T-helper 17 cell (primary cell): ENCODE measurements at regions not wholly inside any gene's neighbourhood (a gene's known extent, or its start where the extent isn't known, plus 50 kb on each side); places are given as distances from the start of the nearest gene placed in this dataset.
"Not testable (repeated sequence)": the region's sequence is repeated elsewhere in the genome, so short reads cannot be mapped to it uniquely, and the experiment has no call there.

Experiments used
- ATAC-seq: fragments of 150-1000 bp; cut with Tn5 transposase; 2 replicates; pipeline ENCODE4 v1.10.0; 2021; ENCODE audit warnings: mild to moderate bottlenecking, moderate library complexity
- DNase-seq, 3 donors: peaks; one replicate each; pipeline versions ENCODE4 v3.0.0 to v3.0.0-alpha.2; 2020 to 2021
- H3K9me3 ChIP-seq: one replicate; pipeline ENCODE4 v1.7.0; 2013; ENCODE audit warnings: low read length, mild to moderate bottlenecking; ENCODE audit not compliant: control insufficient read depth, poor library complexity, severe bottlenecking
- H3K27ac Mint-ChIP-seq: one replicate; pipeline ENCODE4 v1.8.0; 2022; ENCODE audit warnings: mild to moderate bottlenecking, moderate library complexity, mixed read lengths
- H3K27me3 Mint-ChIP-seq: one replicate; pipeline ENCODE4 v1.8.0; 2022; ENCODE audit warnings: mixed read lengths
- H3K36me3 Mint-ChIP-seq: one replicate; pipeline ENCODE4 v1.8.0; 2022; ENCODE audit warnings: low read depth, mixed read lengths
- H3K4me1 Mint-ChIP-seq: one replicate; pipeline ENCODE4 v1.8.0; 2022; ENCODE audit warnings: mild to moderate bottlenecking, mixed read lengths
- H3K4me3 Mint-ChIP-seq: one replicate; pipeline ENCODE4 v1.8.0; 2022; ENCODE audit warnings: mild to moderate bottlenecking, moderate library complexity, mixed read lengths

DNA sequence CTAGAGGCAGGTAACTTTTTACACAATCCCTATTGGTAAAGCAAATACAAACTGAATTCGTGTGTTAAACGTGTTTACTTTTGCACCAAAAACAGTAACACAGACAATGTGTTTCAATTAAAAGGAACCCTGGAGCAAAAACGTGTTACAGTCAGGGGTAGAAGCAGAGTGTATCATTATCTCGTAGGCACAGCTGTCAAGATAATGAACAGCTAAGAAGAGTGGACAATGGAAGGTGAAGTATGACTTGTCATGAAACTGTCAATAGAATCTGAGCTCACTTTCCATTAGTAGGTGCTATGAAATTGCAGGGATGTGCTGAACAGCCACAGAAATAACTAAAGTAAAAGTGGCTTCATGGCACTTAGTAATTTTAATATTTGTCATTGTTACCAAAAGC is 1229.8 kb upstream of the WWC1 start:
- Mint-ChIP-seq H3K36me3 (no peaks in the 10 kb centered on the region), H3K27ac (no peak overlapping the region), H3K27me3 (no peaks in the 10 kb centered on the region), H3K4me1 (no peaks in the 10 kb centered on the region), H3K4me3 (no peak overlapping the region)
- ATAC-seq, result no peak
- no peak for DNase-seq
- H3K9me3 ChIP-seq, result no peaks in the 10 kb centered on the region

DNA sequence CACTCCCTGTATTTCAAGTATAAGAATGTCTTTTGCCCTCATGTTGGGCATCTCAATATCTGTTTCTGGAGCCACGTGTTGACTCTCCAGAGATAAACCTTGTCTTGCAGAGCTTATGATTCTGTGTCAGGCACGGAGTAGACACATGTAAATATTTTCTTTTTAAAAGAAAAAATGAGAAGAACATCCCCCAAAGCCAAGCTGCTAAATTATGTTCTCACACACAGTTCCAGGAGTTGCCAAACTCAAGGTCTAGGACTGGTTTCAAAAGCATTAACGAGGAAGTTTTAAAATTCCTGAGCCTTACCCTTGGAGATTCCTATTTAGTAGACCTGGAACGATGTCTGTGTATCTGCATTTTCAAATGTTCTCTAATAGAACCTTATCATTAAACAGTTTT is 1228.3 kb upstream of the WWC1 start:
- Mint-ChIP-seq H3K4me1 (no peaks in the 10 kb centered on the region), H3K27me3 (no peaks in the 10 kb centered on the region), H3K4me3 (no peak overlapping the region), H3K27ac (no peak overlapping the region), H3K36me3 (no peaks in the 10 kb centered on the region)
- H3K9me3 ChIP-seq, result no peaks in the 10 kb centered on the region
- DNase-seq, result no peak
- ATAC-seq, result no peak

DNA sequence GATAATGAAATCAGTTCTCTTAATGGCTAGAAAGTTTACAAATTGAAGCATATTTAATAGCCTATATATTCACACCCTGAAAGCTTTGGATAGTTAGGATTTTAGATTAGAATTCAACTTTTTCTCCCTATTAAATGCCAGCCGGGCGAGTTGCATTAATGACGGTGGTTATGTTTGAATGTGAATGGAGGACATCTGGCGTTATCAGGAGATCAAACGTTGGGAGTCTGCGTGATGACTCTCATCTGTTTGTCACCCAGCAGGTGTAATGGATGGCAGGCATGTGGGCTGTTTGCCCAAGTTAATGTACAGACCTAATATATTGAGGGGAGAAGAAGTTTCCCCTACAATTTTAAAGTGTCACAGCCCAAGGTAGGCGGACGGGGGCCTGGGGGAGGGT is 1227.7 kb upstream of the WWC1 start:
- no peaks in the 10 kb centered on the region for H3K9me3 ChIP-seq
- H3K27ac Mint-ChIP-seq, result no peak overlapping the region
- no peak for ATAC-seq
- no peaks in the 10 kb centered on the region for H3K36me3 Mint-ChIP-seq
- DNase-seq, result no peak
- no peak overlapping the region for H3K4me3 Mint-ChIP-seq
- no peaks in the 10 kb centered on the region for H3K27me3 Mint-ChIP-seq
- H3K4me1 Mint-ChIP-seq, result no peaks in the 10 kb centered on the region

DNA sequence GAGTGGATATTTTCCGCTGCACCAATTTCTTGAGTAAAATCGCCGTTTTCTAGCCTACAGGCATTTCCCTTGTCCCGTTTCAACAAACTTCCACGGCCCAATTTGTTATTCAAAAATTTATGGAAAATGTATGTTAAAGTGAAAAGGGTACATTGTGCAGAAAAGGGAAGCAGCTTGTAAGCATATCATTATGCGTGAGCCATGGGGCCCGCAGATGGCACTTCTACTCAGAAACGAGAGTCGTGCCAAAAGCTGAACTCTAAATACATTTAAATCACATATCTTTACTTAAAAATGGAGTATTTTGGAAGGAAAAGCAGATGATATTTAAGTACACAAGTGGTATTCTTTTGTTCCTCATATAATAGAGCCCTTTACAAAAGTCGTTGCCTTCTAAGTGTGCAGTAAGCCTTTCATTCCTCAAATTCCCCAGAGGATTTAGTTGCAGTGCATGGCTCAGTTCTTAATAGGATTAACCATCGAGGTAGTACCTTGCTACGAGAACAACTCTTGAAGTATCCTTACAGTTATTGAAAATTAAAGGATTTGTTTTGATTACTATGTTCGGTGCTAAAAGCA is 1227.2 kb upstream of the WWC1 start:
- Mint-ChIP-seq H3K36me3 (no peaks in the 10 kb centered on the region), H3K27ac (no peak overlapping the region), H3K4me3 (no peak overlapping the region), H3K27me3 (no peaks in the 10 kb centered on the region), H3K4me1 (no peaks in the 10 kb centered on the region)
- H3K9me3 ChIP-seq, result no peaks in the 10 kb centered on the region
- no peak for ATAC-seq
- no peak for DNase-seq

DNA sequence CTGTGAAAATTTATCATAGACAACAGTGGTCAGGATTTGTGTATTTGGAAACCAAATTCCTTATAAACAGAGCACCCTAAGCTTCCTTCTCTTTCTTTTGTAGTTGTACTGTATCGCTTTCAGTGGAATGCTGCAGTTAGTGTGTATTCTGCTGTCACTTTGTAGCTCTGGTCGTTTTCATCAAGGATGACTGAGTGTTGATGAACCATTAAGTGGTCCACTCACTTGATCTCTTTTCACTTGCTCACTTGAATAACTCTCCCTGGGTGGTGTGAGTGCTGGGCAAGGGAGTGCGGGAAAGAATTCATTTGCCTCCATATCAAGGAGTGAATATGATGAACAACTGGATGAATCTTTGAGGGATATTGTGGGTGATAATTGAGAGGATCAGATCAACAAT is 1225.7 kb upstream of the WWC1 start:
- Mint-ChIP-seq H3K27me3 (no peaks in the 10 kb centered on the region), H3K27ac (no peak overlapping the region), H3K4me3 (no peak overlapping the region), H3K4me1 (no peaks in the 10 kb centered on the region), H3K36me3 (no peaks in the 10 kb centered on the region)
- no peak for DNase-seq
- ATAC-seq, result no peak
- H3K9me3 ChIP-seq, result no peaks in the 10 kb centered on the region

DNA sequence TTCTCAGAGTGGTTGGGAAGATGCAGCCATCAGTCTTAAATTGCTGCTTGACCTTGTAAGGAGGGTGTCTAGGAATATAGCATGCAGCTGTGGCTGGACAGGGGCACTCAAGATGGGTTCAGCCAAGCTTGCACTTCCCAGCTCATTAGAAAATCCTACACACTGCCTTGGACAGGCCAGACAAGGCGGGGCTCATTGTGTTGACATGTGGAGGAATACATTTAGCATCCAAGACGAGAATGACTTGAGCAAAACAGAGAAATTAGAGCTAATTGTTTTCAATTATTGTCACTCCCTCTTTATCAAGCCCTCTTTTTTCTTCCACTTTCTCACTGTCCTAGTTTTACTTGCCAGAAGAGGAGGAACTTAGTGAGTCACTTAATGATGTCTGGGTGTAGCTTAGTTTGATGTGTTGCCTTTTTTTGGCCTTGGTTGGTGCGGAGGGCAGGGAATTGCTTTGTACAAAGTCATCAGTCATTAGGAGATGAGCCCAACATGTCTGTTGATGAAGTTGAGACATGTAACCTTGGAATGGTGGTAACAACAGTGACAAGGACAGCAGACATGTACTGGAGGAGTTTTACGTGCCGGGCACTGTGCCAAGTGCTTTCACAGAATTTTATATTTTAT is 1219.3 kb upstream of the WWC1 start:
- no peak overlapping the region for H3K27ac Mint-ChIP-seq

DNA sequence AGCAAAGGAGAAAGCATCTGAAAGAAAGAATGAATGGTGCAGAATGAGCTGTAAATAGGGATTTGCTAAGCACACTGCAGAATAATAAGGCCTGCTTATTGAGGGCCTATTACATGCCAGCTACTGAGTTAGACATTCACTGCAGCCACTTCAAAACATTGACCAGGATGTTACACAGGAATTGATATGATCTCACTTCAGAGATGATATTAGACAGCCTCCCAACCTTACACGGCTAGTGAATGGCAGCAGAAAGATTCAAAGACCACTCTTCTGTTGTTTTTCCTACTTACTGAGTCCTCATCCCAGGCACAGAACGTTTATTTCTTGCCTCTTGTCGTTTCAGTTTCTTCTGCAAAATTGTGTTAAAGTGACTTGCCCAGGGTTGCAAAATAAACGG is 1209.9 kb upstream of the WWC1 start:
- Mint-ChIP-seq H3K27ac (no peak overlapping the region), H3K27me3 (no peaks in the 10 kb centered on the region), H3K36me3 (no peaks in the 10 kb centered on the region), H3K4me1 (no peaks in the 10 kb centered on the region), H3K4me3 (no peak overlapping the region)
- ATAC-seq (no peak), DNase-seq (no peak)
- H3K9me3 ChIP-seq, result no peaks in the 10 kb centered on the region

More for the DNA sequence above, 1219.3 kb upstream of the WWC1 start:
- Mint-ChIP-seq H3K4me1 (no peaks in the 10 kb centered on the region), H3K4me3 (no peak overlapping the region), H3K36me3 (no peaks in the 10 kb centered on the region), H3K27me3 (no peaks in the 10 kb centered on the region)
- no peak for ATAC-seq
- DNase-seq, result no peak
- H3K9me3 ChIP-seq, result no peaks in the 10 kb centered on the region

DNA sequence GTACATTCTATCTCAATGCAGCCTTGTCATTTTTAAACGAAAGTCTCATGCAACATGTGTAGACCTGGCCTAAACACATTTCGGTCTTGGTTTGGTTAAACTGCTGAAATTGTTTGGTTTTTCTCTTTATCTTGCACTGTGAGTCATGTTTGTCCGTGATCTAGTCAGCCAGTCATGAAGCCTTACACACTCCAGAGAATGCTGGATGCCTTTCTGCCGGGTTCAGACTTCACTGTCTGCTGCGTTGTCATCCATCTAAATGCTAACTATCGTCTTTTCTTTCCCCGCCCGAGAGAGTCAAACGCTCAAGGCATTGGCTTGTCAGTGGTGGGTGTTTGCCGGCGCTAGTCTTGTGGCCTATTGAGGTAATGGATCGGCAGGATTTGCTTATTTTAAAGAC is 1194.6 kb upstream of the WWC1 start:
- ATAC-seq (no peak), DNase-seq (no peak)
- Mint-ChIP-seq H3K4me1 (no peaks in the 10 kb centered on the region), H3K27ac (no peak overlapping the region), H3K36me3 (no peaks in the 10 kb centered on the region), H3K27me3 (no peaks in the 10 kb centered on the region), H3K4me3 (no peak overlapping the region)
- no peaks in the 10 kb centered on the region for H3K9me3 ChIP-seq

DNA sequence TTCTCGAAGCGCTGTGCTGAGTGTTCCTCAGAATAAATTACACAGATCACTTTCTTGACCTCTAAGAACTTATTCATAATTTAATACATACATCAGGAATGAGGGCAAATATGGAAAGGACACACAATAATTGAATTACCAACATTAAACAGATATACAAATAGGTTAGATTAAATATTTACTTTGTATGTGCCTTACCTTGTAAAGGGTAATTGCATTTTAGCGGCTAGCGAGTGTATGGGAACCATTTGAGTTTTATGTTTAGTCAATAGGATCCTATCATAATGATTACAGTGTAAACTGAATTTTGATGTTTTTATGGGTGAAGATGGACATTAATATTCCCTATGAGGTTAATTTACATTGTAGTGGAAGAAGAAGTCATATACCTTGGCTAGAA is 1187.1 kb upstream of the WWC1 start:
- H3K36me3 Mint-ChIP-seq, result no peaks in the 10 kb centered on the region
- DNase-seq, result no peak
- ATAC-seq, result no peak
- H3K9me3 ChIP-seq, result no peaks in the 10 kb centered on the region
- H3K27me3 Mint-ChIP-seq, result no peaks in the 10 kb centered on the region
- H3K4me1 Mint-ChIP-seq, result no peaks in the 10 kb centered on the region
- no peak overlapping the region for H3K4me3 Mint-ChIP-seq
- no peak overlapping the region for H3K27ac Mint-ChIP-seq

DNA sequence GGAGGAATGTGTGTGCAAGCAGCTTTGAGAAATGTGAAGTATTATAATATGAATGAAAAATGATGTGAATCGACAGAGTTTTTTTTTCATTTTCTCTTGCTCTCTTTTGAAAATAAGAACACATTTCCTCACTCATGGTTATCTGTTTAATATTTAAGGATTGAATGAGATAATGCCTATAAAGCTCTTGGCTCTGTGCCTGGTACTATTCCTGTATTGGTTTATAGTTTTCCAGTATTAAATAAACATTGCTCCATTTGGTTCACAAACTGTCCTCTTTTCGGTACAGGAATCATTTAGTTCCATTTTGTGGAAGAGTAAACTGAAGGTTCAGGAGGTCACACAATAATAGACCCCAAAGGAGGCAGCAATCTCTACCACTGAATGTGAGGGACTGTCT is 1185.5 kb upstream of the WWC1 start:
- Mint-ChIP-seq H3K36me3 (no peaks in the 10 kb centered on the region), H3K4me1 (no peaks in the 10 kb centered on the region), H3K4me3 (no peak overlapping the region), H3K27ac (no peak overlapping the region), H3K27me3 (no peaks in the 10 kb centered on the region)
- ATAC-seq, result no peak
- H3K9me3 ChIP-seq, result no peaks in the 10 kb centered on the region
- no peak for DNase-seq

DNA sequence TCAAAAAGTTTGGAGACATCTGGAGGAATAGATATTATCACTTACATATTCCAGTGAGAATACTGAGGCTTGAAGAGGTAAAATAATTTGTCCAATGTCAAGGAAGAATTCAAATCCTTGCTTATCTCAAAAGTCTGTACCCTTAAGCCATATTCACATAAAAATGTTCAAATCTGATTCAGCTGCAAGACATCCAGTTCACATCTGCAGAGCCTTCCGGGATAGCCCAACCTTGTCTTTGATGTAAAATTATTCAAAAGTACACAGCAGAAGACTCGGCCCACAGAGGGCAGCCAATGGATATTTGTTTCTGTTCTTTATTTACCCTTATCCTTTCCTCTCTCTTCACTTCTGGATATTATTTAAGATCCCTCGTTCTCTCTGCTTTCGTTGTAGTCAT is 1183.8 kb upstream of the WWC1 start:
- Mint-ChIP-seq H3K4me3 (no peak overlapping the region), H3K27me3 (no peaks in the 10 kb centered on the region), H3K4me1 (no peaks in the 10 kb centered on the region), H3K27ac (no peak overlapping the region), H3K36me3 (no peaks in the 10 kb centered on the region)
- ATAC-seq (no peak), DNase-seq (no peak)
- H3K9me3 ChIP-seq, result no peaks in the 10 kb centered on the region

DNA sequence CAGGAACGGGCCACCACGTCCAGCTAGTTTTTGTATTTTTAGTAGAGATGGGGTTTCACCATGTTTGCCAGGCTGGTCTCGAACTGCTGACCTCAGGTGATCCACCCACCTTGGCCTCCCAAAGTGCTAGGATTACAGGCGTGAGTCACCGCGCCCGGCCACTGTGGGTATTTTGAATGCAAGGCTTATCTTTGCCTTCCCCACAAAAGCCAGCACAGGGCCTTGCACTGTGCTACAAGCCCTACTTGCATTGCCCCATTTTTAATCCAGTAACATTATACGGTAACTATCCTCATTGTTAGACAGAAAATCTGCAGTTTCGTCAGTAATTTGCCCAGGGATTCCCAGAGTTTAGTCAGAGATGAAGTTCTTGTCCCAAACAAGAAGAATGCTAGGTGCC is 1183.2 kb upstream of the WWC1 start:
- not testable (repeated sequence) for H3K36me3 Mint-ChIP-seq, H3K4me3 Mint-ChIP-seq, H3K4me1 Mint-ChIP-seq, H3K9me3 ChIP-seq, DNase-seq, H3K27ac Mint-ChIP-seq, H3K27me3 Mint-ChIP-seq, ATAC-seq

DNA sequence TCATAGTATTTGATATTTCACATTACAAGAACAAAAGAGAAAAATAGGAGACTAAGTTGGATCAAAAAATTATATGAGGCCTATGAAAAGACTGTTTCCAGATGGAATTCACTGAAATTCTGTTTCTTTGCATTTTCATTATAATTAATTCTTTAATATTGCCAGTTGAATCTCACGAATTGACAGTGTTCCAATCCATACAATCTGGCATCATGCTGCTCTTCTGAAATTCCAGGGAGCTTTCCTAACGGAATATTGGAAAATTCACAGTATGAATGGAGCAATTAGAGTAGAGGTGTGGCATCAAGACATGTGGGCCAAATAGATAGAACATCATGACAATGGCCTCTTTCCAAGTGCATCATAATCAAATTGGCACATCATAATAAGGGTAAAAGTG is 1178.9 kb upstream of the WWC1 start:
- Mint-ChIP-seq H3K36me3 (no peaks in the 10 kb centered on the region), H3K4me1 (no peaks in the 10 kb centered on the region), H3K27me3 (no peaks in the 10 kb centered on the region), H3K4me3 (no peak overlapping the region), H3K27ac (no peak overlapping the region)
- ATAC-seq (no peak), DNase-seq (no peak)
- H3K9me3 ChIP-seq, result no peaks in the 10 kb centered on the region

DNA sequence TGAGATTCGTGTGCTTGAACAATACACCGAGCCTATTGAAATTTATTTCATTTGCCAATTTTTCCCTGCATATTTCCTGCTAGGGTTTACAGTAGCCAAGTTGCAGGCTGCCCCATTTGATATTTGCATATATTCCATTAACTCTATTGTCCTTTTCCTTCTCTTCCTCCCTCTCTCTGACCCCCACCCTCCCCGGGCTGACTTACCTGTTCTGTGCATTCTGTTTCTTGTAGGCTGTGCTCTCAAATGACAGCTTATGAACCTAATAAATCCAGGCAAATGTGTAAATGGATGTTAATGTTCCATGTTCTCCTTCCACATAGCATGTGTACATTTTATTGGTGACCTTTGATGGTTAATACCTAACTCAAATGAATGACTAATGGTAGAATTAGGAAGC is 1169.2 kb upstream of the WWC1 start:
- H3K4me3 Mint-ChIP-seq, result no peak overlapping the region

More for the DNA sequence above, 1169.2 kb upstream of the WWC1 start:
- ATAC-seq (no peak), DNase-seq (no peak)
- Mint-ChIP-seq H3K27me3 (no peaks in the 10 kb centered on the region), H3K36me3 (no peaks in the 10 kb centered on the region), H3K27ac (no peak overlapping the region), H3K4me1 (no peaks in the 10 kb centered on the region)
- no peaks in the 10 kb centered on the region for H3K9me3 ChIP-seq
